NCI-H82 treated with DMSO at 0.1 percent for 48 hours (cell line): ENCODE measurements at regions not wholly inside any gene's neighbourhood (a gene's known extent, or its start where the extent isn't known, plus 50 kb on each side); places are given as distances from the start of the nearest gene placed in this dataset.
A peak's percentile ranks its signal among the peaks of the same experiment; 100 is the strongest.

Experiments
- DNase-seq: peaks from one replicate; lab custom pipeline; 2025; ENCODE audit not compliant: unreplicated experiment; lab: John Stamatoyannopoulos, UW

DNA sequence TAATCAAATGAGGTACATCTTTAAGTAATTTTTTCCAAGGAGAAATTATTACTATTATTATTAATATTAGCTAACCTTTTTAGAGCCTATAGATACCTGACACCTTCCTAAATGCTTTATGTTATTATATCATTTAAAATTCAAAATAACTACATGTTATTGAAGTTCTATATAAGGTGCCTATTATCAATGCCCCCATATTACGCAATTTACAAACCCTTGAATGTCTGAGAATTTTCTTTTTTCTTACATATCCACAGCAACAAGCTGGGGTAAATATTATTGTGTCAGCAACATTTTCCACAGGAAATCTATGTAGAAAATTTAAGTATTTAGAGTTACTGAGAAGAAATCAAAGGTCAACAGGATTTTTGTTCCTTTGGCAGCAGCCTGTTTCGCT is 327.3 kb downstream of the NXPE2 start:
- no peak for DNase-seq

DNA sequence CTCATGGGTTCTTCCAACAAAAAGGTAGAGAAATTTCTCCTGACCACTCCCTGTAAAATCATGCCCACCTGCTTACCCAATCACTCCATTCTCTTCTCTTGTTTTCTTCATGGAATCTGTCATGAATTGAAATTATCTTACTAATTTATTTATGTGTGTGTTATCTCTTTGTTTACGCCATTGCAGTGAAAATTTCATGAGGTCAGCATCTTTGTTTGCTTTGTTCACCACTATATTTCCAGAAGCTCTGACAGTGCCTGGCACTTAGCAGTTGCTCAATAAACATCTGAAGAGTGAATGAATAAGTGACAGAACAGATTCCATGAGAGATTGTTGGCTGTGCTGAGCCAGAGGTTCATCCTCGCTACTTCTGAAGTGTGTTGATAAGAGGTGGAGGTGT is 329.5 kb downstream of the NXPE2 start:
- no peak for DNase-seq

DNA sequence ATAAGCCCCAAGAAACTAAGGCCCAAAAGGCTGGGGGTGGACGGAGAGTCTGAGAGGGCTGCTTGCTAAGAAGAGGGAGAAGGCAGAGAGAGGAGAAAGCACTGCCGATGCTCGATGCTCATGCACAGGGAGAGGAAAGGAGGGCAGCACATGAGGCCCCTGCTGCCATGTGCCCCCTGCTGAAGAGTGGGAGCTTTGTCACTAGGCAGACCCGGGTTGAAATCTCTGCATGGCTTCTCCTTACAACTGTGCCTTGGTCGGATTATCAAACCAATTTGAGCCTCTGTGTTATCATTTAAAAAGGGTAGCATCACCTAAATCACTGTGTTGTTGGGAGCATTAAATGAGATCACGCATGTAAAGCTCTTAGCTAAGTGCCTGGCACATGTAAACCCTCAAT is 330.5 kb downstream of the NXPE2 start:
- peak; percentile 76 for DNase-seq

DNA sequence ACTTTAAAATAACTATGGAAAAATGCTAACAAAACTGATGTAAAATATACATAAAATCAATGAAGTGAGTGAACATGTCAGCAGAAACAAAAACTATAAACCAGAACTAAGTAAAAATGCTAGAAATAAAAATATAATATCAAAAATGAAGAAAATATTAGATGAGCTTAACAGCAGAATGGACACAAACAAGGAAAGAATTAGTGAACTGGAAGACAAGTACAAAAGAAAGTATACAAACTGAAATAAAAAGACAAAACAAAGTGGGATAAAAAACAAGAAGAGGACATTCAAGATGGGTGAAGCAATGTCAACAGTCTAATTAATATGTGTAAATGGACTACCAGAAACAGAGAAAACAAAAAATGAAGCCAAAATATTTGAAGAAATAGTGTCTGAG is 339.2 kb downstream of the NXPE2 start:
- DNase-seq: no peak

DNA sequence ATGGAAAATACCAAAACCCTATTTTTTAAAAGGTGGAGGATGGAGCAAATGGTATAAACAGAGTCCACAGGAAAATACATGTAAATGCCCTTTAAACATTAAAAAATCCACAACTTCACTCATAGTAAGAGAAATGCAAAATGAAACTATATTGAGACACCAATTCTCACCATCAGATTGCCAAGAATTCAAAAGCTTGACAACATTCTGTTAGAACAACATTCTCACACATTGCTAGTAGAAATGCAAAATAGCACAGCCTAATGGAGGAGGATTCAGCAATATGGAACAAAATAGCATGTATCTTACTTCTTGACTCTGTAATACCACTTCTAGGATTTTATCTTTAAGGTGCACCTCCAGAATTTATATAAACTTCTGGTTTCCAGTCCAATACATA is 351.8 kb downstream of the NXPE2 start:
- DNase-seq: no peak

DNA sequence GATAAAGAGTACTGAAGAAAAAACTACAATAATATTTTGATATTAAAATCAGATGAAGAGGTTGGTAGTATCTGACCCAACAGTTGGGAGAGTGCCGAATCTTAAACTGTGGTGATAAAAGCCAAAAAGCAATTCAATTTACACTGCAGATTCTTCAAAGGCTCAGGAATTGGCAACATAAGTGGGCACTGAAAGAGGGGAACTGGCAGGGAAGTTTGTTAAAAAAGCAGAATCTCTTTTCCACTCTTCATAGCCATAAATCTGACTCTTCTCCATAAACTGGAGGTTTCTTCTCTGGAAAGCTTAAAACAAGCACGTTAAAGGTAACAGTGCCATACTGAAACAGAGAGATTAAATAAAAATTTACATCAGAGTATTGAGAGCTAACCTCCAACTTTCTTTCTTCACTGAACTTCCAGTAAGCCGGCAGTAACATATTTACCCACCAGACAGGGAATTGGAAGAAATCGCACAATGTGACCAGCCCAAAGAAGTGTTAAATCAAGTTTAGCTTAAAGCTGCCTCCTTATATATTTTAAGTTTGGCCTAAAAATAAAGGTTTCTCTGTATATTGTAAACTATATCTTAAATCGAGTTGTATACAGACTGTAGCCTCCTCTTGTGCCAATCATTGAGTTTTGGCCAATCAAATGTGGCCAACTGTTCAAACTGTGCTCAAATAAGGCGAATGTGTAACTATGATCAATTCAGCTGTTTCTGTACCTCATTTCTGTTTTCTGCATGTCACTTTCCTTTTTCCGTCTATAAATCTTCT is 358.3 kb downstream of the NXPE2 start:
- DNase-seq: no peak

DNA sequence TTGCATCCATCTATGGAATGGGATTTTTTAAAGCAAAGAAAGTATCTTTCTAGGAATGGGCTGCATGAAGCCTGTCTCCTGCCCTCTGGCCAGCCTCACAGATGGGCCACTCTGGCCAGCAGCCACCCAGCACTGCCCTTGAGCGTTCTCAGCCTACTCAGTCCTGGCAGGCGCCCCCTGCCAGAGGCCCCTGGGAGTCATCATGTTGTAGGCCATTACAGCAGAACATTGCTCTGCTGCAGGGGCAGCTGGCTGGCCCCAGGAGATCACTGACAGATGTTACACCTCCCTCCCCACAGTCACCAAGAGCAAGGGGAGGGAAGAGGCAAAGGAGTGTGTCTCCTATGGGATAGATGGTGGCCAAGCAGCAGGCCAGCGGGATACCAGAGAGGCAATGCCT is 363.7 kb downstream of the NXPE2 start:
- DNase-seq: no peak

DNA sequence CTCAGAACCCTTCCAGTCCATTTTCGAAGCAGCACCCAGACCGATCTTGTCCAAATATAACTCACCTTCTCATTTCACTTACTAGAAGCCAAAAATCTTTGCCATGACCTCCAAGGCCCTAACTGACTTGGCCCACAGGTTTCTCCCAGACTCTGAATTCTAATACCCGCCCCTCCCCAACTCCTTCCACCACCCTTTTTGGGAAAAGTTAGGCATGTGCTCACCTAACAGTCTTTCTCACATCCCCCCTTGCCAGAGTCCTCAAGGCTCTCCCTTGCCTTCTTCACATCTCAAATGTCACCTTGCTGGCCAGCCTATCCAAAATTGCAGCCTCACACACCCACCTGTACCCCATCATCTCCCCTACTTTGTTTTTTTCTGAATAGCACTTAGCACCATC is 369.3 kb downstream of the NXPE2 start:
- no peak for DNase-seq

DNA sequence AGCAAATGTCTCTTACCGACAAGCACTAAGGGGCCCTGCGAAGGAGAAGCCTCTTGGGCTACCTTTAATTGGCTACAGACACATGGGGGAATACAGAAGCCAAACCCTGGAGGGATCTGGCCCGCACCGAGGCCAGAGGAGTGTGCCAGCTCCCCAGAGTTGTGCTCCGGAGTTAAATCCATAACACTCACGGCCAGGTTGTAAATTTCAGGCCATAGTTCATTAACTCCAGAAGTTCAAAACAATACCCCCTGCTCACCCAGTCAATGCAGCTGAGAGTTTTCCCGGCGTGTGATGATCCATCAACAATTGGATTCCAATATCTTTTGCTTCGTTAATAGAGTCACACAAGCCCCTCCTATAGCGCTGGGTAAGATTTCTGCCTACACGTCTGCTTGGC is 371.5 kb downstream of the NXPE2 start:
- DNase-seq: no peak

DNA sequence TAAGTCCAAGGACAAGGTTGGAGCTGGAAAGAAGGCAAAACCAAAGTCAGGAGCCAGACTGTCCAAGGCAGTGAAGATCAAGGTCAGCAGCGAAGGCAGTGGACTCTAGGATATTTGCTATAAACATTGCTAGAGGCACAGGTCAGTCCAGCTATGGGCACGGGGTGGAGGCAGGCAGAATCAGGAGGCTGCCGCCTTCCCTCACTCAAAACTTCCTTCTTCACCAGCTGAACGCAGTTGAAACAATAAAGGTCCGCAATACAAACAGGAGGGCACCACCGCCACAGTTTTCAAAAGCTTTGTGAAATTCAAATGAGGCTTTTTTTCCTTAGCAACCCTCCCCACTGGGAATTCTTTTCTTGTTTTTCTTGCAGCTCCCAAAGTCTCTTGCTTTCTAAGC is 372.4 kb downstream of the NXPE2 start:
- DNase-seq: no peak

DNA sequence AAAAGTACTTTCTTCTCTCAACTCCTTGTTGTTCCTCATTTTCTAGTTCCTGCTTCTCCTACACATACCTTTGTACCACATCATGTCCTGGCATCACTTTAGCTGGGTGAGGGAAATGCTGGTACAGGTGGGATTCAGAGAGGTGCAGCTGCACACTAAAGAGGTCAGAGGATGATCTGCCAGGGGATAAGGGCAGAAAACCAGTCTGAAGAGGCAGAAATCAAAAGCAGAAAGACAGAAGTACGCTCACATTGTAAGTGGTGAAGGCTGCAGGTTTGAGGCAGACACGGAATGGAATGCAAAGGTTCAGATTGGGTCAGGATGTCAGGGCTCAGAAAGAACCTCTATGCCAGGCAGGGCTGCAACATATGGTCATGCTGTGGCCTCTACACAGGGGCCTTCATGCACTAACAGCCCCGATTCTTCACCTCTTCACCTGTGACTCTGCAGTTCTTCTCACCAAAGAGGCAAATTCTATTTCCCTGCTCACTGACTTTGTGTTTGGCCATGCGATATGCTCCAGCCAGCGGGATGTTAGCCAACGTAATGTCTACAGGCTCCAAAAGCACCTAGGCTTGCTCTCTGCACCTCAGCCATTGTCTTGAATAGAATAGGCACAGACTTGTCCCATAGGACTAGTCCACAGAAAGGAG is 373.7 kb downstream of the NXPE2 start:
- no peak for DNase-seq

DNA sequence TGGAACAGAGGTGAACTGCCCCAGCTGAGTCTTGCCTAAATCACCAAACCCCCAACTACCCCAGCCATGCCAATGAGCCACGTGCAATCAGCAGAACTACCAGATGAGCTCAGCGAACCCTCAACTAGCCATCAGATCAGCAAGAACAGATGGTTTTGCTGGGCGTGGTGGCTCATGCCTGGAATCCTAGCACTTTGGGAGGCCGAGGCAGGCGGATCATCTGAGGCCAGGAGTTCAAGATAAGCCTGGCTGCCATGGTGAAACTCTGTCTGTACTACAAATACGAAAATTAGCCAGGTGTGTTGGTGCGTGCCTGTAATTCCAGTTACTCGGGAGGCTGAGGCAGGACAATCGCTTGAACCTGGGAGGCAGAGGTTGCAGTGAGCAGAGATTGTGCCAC is 374.3 kb downstream of the NXPE2 start:
- no peak for DNase-seq

DNA sequence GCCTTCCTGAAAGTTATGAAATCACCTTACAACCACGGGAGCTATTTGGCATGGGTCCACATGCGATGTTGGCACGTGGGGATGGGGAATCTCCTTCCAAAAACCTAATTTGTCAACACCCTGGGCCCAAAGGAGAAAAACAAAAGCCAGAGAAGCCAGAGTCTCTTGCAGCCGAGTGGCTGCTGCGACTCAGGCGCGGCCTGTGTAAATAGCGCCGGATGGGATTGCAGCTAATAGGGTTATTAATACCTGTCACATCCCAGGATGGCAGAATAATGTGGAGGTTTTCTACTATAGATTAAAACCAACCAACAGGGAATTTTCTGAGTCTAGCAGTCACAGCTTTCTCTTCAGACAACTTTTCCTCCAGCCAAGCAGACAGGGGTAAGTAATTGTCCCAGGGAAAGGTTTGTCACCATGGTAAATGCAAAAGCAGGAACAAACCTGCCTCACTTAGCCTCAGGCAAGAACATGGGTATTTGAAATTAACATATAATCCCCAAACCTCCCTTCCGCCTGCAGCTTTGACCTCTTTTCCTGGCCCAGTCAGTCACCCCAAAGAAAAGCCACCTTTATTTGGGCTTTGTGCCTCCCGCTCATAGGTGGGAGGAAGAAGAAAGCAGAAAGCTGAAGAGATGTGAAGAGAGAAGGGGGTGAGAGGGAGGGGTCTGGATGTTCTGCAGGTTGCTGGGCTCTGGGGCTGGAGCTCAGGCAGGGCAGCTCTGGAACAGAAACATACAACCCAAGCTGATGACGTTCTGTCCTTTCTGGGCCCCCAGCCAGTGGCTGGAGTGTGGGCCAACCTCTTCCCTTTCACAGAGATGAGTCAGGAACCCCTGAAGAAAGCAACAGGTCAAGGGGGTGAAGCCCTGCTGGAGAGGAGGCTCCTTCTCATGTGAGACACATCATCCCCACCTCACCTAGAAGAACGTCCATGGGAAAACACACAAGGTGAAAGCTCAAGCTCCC is 376.5 kb downstream of the NXPE2 start:
- peak; percentile 10 for DNase-seq

DNA sequence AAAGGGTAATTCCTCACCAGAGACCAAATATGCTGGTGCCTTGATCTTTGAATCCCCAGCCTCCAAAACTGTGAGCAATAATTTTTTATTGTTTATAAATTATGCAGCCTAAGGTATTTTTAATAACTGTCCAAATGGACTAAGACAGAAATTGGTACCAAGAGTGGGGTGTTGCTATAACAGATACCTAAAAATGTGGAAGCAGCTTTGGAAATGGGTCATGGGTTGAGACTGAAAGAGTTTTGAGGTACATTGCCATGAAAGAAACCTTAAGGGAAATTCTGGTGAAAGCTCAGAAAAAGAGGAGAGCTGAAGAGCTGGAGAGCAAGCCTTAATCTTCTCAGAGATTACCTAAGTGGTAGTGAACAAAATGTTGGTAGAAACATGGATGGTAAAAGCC is 378.2 kb downstream of the NXPE2 start:
- DNase-seq: no peak

DNA sequence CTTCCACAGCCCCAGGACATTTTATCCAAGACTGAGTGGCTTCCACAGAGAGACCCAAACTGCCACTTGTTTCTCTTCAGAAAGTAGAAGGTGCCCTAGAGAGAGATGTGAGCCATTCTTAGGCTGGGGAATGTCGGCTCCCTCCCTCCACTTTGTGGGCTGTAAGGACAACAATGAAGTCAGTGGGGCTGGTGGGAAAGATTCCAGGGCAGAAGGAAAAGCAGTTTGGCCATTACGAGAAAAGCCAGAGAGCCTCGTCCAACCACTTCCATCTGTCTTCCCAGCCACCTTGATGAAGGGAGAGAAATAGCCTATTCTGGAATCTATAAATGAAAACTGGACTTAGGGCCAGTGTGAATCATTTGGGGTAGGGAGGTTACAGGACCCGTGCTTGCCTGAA is 382.5 kb downstream of the NXPE2 start:
- DNase-seq: no peak

DNA sequence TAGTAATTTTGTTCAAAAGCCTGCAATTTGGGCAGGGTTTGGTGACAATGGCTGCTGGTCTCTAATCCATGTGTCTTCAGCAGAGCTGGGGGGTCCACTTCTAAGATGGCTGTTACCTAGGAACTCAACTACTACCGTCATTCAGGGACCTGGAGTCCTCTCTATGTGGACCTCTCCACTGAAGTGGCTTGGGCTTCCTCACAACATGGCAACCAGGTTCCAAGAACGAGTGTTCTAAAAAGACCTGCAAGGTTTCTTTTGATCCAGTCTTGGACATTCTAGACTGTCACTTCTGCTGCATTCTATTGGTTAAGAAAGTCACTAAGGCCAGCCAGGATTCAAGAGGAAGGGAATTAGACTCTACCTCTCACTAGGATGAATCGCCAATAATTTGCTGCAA is 387.0 kb downstream of the NXPE2 start:
- DNase-seq: no peak

DNA sequence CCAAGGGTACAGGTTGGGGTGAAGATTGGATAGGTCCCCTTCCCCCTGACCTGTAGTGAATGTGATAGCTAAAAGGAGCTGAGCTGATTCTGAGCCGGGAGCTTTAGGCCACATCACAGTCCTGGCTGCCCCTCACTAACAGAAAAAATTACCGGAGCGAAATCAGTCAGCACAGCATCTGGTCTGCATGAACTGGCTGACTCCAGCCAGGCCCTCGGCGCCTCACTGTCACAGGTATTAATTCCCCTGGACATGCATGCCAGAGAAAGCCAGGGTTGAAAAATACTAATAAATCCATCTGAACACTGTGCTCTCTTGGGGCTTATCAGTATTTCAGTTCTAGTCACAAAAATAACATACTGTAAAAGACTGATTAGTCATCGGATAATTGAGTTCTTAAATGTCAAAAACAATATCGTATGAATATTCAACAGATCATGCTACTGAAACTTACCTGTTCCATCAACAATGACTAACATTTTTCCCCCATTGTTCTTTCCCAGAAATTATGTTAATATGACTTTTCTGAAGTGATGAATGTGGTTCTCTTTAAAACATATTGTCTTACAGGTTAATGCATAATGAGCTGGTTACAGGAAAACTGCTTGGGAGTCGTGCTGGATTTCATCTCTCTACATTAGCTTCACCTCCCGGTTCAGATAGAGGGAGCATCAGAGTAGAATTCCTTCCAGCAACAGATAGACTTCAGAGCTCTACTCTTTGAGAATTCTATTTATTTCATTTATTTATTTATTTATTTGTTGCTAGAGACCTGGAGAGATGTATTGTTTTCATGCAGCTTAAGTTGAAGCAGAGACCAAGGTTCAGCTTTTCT is 387.7 kb downstream of the NXPE2 start:
- no peak for DNase-seq

DNA sequence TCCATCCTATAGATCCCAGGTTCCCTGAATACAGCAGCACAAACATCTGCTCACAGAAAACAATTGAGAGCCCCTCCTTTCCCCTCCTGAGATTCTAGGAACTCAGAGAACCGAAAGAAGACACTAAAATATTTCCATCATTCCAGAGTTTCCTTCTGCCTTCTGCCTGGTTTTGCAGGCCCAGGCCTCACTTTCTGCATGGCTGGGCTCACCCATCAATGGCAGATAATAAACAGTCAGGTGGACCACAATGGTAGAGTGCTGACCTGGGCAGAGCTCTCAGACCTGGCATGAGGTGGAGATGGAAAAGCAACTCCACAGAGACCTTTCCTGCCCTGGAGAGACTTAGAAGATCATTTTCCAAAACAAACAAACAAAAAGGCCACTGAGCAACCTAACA is 389.1 kb downstream of the NXPE2 start:
- DNase-seq: no peak

DNA sequence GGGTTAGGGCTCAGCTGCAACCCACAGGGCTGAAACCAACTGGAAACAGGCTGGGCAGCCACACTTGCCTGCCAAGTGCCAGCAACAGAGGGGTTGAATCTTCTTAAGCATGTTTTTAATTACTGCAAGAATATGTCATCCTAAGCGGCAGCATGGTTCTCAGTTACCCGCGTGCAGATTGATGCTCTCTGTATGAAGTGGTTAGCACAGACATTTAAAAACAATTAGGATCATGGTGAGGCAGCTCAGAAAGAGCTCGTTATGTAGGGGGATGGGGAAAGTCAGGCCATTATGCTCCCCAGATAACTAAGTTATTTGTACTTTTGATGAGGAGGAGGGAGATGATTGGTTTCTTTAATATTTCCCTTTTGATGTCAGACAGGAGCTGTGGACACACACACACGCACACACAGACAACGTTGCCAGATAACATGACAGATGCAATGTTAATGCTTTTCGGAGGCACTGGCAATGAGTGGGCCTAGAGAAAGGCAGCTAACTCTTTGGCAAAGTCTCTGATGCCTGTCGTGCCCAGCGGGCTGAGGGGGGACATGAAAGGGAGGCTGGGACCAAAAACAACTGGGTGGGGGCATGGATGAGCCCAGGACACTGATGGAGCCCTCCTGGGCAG is 389.7 kb downstream of the NXPE2 start:
- no peak for DNase-seq

DNA sequence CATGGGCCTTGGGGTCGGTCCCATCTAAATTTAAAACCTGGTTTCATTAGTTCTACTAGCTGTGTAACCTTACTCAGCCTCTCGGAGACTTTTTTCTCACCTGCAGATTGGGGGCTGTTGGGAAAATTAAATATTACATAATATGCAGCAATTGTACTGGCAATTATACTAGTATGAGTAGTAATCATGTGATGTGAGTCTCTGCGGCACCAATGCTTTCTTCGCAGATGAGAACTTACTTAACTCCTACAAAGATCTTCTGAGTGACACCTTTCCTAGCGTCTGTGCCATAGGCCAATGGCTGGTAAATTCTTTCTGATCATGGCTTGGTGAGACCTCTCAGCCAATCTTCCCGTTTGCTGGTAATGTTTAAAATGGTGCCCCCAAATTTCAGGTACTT is 391.3 kb downstream of the NXPE2 start:
- no peak for DNase-seq
